GM12878 (cell line): ENCODE measurements at regions not wholly inside any gene's neighbourhood (a gene's known extent, or its start where the extent isn't known, plus 50 kb on each side); places are given as distances from the start of the nearest gene placed in this dataset.

Experiments
- ATAC-seq: fragments of 200-7000 bp; cut with Tn5 transposase; 3 replicates; pipeline ENCODE4 v1.9.1; 2020; ENCODE audit warnings: mild to moderate bottlenecking, moderate library complexity
- BruUV-seq: library from RNA; stranded (reverse); fragments of 400-500 nt; replicated peaks from 2 replicates; lab custom pipeline; 2021; lab: Mats Ljungman, UMichigan
- CTCF ChIA-PET: fragments of 300-600 bp; sonication (Branson Sonifier 250); formaldehyde crosslinking; extraction: SDS; loops from one replicate; lab custom pipeline; 2021; ENCODE audit warnings: inconsistent platforms; lab: Yijun Ruan, JAX
- POLR2A ChIA-PET: fragments of 350-600 bp; formaldehyde crosslinking; extraction: SDS; loops from one replicate; lab custom pipeline; 2021; ENCODE audit warnings: inconsistent platforms; lab: Charles Lee
- RAD21 ChIA-PET: fragments of 300-600 bp; sonication (Branson Sonifier 250); formaldehyde crosslinking; loops from one replicate; lab custom pipeline; 2023; ENCODE audit warnings: antibody characterized with exemption; ENCODE audit not compliant: unreplicated experiment; lab: Charles Lee
- SMC1A ChIA-PET: fragments of 300-600 bp; sonication (Branson Sonifier 250); formaldehyde crosslinking; loops from one replicate; lab custom pipeline; 2023; ENCODE audit not compliant: unreplicated experiment, uncharacterized antibody; lab: Charles Lee
- DNase-seq: peaks from one replicate; pipeline ENCODE4 v3.0.0-alpha.2; 2011; ENCODE audit warnings: low read depth, low spot score
- FAIRE-seq: peaks from 3 replicates; lab custom pipeline; 2011; peaks lifted over from hg19 to GRCh38; lab: Jason Lieb, UNC
- H2AFZ ChIP-seq: 2 replicates; pipeline ENCODE4 v1.6.0; 2011; ENCODE audit warnings: low read depth, low read length, control low read depth; ENCODE audit not compliant: control insufficient read depth
- H3K27ac ChIP-seq: 2 replicates; pipeline ENCODE4 v1.5.1; 2011; ENCODE audit warnings: control low read depth; ENCODE audit not compliant: control insufficient read depth, insufficient read depth
- H3K27me3 ChIP-seq, 2 experiments: replicated peaks in 1 of 2; 2 replicates each; pipeline versions ENCODE4 v1.6.0 to v1.6.1; 2011; ENCODE audit warnings: low read length in 1 of 2; ENCODE audit not compliant: control insufficient read depth in 2 of 2, insufficient read depth in 2 of 2
- H3K36me3 ChIP-seq, 2 experiments: 2 replicates each; pipeline ENCODE4 v1.5.1; 2011; ENCODE audit warnings: low read length in 1 of 2; ENCODE audit not compliant: control insufficient read depth in 2 of 2, insufficient read depth in 2 of 2
- H3K4me1 ChIP-seq: 2 replicates; pipeline ENCODE4 v1.6.1; 2011; ENCODE audit warnings: mild to moderate bottlenecking, low read length, moderate library complexity, mixed read lengths; ENCODE audit not compliant: control insufficient read depth, insufficient read depth
- H3K4me2 ChIP-seq: 2 replicates; pipeline ENCODE4 v1.6.0; 2011; ENCODE audit warnings: control low read depth; ENCODE audit not compliant: control insufficient read depth, insufficient read depth
- H3K4me3 ChIP-seq: fragments of 200-600 bp; sonication (generic); 2 replicates; pipeline ENCODE4 v1.5.1; 2016
- H3K79me2 ChIP-seq: 2 replicates; pipeline ENCODE4 v1.6.0; 2011; ENCODE audit warnings: low read length; ENCODE audit not compliant: control insufficient read depth, insufficient read depth
- H3K9ac ChIP-seq: 2 replicates; pipeline ENCODE4 v1.8.0; 2011; ENCODE audit warnings: low read length, control low read depth, mixed read lengths; ENCODE audit not compliant: control insufficient read depth, insufficient read depth
- H3K9me3 ChIP-seq: replicated peaks from 3 replicates; pipeline ENCODE4 v1.5.1; 2011; ENCODE audit warnings: mild to moderate bottlenecking, low read length; ENCODE audit not compliant: control insufficient read depth, insufficient read depth
- H4K20me1 ChIP-seq: 2 replicates; pipeline ENCODE4 v1.6.0; 2011; ENCODE audit not compliant: control insufficient read depth, insufficient read depth
- ATF7 ChIP-seq: fragments of 450-650 bp; IDR thresholded peaks from 2 replicates; pipeline ENCODE4 v1.6.1; 2016; ENCODE audit warnings: low read depth, mild to moderate bottlenecking
- BHLHE40 ChIP-seq, 2 experiments: fragments of 450-650 bp in 1 of 2; IDR thresholded peaks; 2 replicates each; pipeline ENCODE4 v1.6.1; 2011 to 2017; ENCODE audit warnings: low read depth in 2 of 2, borderline replicate concordance in 1 of 2, improper control_type of control experiment in 1 of 2, low read length in 1 of 2, mild to moderate bottlenecking in 1 of 2
- BRCA1 ChIP-seq: IDR thresholded peaks from 2 replicates; pipeline ENCODE4 v1.6.1; 2011; ENCODE audit warnings: low read depth, low read length, improper control_type of control experiment
- GATAD2B ChIP-seq: fragments of 450-650 bp; conservative IDR thresholded peaks from 2 replicates; pipeline ENCODE4 v1.6.1; 2017; ENCODE audit warnings: low read depth, mild to moderate bottlenecking, moderate library complexity
- MYC ChIP-seq: IDR thresholded peaks from 2 replicates; pipeline ENCODE4 v1.6.1; 2011; ENCODE audit warnings: mild to moderate bottlenecking, low read length, moderate library complexity, inconsistent platforms; ENCODE audit not compliant: insufficient read depth, insufficient replicate concordance, insufficient read length, severe bottlenecking
- NR2C2 ChIP-seq: IDR thresholded peaks from 2 replicates; pipeline ENCODE4 v1.6.1; 2011; ENCODE audit warnings: borderline replicate concordance, low read depth; ENCODE audit not compliant: control insufficient read depth, insufficient read length
- WGBS: methylation state at CpG from one replicate; pipeline ENCODE4 v1.1.6; 2016; ENCODE audit warnings: low lambda C conversion rate; ENCODE audit not compliant: insufficient replicate concordance, insufficient coverage; ENCODE audit errors: missing lambda C conversion rate; 5-methylcytosine and 5-hydroxymethylcytosine counted together
- in situ Hi-C: fragments of 300-500 bp; cut with MboI; formaldehyde crosslinking; loops from 9 replicates; pipeline ENCODE4 v1.14.3; 2018; ENCODE audit warnings: mixed read lengths
- intact Hi-C: fragments of 100-400 bp; cut with micrococcal nuclease; formaldehyde crosslinking; loops from one replicate; pipeline ENCODE4 v1.14.2; 2022; ENCODE audit not compliant: unreplicated experiment
- TF ChIP-seq, protein P1 (sequence below): fragments of 450-650 bp; IDR thresholded peaks from 2 replicates; pipeline ENCODE4 v1.6.1; 2016; ENCODE audit warnings: mild to moderate bottlenecking
- TF ChIP-seq, protein P2 (sequence below): fragments of 450-650 bp; IDR thresholded peaks from 2 replicates; pipeline ENCODE4 v1.6.1; 2016; ENCODE audit warnings: mild to moderate bottlenecking, moderate library complexity, borderline replicate concordance
- TF ChIP-seq, protein P3 (sequence below): IDR thresholded peaks from 2 replicates; pipeline ENCODE4 v1.6.1; 2012; ENCODE audit warnings: low read depth, low read length, improper control_type of control experiment

DNA sequence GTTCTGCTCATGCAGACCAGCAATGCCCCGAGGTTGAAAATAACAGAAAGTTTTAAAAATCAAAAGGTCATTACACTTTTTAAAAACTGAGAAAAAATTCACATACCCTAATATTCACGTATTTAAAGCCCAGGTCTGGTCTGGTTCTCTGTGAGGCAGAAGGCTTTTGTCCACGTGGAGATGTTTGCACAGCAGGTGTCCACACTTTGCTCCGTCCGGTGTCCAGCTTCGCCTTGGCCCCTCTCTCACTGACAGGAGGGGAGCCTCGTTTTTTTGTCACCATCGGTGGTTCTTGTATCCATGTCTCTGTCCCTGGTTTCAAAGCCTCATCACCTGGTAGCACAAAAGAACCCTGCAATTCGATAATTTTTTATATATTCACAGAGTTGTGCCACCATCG is 434.6 kb upstream of the FRG1 start:
- no peak overlapping the region for H2AFZ ChIP-seq
- SMC1A ChIA-PET, result no interaction called here
- CTCF ChIA-PET, result no interaction called here
- H3K4me1 ChIP-seq, result no peaks in the 10 kb centered on the region
- TF ChIP-seq, protein P1, sequence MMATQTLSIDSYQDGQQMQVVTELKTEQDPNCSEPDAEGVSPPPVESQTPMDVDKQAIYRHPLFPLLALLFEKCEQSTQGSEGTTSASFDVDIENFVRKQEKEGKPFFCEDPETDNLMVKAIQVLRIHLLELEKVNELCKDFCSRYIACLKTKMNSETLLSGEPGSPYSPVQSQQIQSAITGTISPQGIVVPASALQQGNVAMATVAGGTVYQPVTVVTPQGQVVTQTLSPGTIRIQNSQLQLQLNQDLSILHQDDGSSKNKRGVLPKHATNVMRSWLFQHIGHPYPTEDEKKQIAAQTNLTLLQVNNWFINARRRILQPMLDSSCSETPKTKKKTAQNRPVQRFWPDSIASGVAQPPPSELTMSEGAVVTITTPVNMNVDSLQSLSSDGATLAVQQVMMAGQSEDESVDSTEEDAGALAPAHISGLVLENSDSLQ, result no peak
- TF ChIP-seq, protein P2, sequence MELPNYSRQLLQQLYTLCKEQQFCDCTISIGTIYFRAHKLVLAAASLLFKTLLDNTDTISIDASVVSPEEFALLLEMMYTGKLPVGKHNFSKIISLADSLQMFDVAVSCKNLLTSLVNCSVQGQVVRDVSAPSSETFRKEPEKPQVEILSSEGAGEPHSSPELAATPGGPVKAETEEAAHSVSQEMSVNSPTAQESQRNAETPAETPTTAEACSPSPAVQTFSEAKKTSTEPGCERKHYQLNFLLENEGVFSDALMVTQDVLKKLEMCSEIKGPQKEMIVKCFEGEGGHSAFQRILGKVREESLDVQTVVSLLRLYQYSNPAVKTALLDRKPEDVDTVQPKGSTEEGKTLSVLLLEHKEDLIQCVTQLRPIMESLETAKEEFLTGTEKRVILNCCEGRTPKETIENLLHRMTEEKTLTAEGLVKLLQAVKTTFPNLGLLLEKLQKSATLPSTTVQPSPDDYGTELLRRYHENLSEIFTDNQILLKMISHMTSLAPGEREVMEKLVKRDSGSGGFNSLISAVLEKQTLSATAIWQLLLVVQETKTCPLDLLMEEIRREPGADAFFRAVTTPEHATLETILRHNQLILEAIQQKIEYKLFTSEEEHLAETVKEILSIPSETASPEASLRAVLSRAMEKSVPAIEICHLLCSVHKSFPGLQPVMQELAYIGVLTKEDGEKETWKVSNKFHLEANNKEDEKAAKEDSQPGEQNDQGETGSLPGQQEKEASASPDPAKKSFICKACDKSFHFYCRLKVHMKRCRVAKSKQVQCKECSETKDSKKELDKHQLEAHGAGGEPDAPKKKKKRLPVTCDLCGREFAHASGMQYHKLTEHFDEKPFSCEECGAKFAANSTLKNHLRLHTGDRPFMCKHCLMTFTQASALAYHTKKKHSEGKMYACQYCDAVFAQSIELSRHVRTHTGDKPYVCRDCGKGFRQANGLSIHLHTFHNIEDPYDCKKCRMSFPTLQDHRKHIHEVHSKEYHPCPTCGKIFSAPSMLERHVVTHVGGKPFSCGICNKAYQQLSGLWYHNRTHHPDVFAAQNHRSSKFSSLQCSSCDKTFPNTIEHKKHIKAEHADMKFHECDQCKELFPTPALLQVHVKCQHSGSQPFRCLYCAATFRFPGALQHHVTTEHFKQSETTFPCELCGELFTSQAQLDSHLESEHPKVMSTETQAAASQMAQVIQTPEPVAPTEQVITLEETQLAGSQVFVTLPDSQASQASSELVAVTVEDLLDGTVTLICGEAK, result no peak
- no peak for TF ChIP-seq GATAD2B
- TF ChIP-seq, protein P3, sequence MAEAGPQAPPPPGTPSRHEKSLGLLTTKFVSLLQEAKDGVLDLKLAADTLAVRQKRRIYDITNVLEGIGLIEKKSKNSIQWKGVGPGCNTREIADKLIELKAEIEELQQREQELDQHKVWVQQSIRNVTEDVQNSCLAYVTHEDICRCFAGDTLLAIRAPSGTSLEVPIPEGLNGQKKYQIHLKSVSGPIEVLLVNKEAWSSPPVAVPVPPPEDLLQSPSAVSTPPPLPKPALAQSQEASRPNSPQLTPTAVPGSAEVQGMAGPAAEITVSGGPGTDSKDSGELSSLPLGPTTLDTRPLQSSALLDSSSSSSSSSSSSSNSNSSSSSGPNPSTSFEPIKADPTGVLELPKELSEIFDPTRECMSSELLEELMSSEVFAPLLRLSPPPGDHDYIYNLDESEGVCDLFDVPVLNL, result no peak
- TF ChIP-seq NR2C2, result no peak
- no peak for TF ChIP-seq ATF7
- no peak for TF ChIP-seq BHLHE40 (IDR thresholded peaks at IDR 0.05; ENCODE audit: borderline replicate concordance in 1 of 2, low read depth in 2 of 2, low read length in 1 of 2)
- no peak for TF ChIP-seq MYC
- no peak for TF ChIP-seq BRCA1
- H3K4me2 ChIP-seq, result no peak overlapping the region
- H3K27me3 ChIP-seq, result no peaks in the 10 kb centered on the region
- no peaks in the 10 kb centered on the region for H3K36me3 ChIP-seq
- H3K27ac ChIP-seq, result no peak overlapping the region
- no peaks in the 10 kb centered on the region for H3K79me2 ChIP-seq
- no peak overlapping the region for H3K9ac ChIP-seq
- WGBS, result 36% methylated on average over 10 of the region's 10 CpGs
- RAD21 ChIA-PET, result no interaction called here
- intact Hi-C loops (no loop called here), in situ Hi-C loops (no loop called here)
- no TSS peak for BruUV-seq
- DNase-seq (no peak), ATAC-seq (no peak), FAIRE-seq (no peak)
- no peaks in the 10 kb centered on the region for H4K20me1 ChIP-seq
- POLR2A ChIA-PET, result no interaction called here
- H3K4me3 ChIP-seq, result no peak overlapping the region
- no peaks in the 10 kb centered on the region for H3K9me3 ChIP-seq
